ENCODE measurements at regions not wholly inside any gene's neighbourhood (a gene's known extent, or its start where the extent isn't known, plus 50 kb on each side); places are given as distances from the start of the nearest gene placed in this dataset.

GRCh38 chr1:72885841-72886240, 603.5 kb upstream of the NEGR1 start:
- DNase-seq (no peak), ATAC-seq (no peak)
- H3K9me3 ChIP-seq: no peaks in the 10 kb centered on the region
- no peaks in the 10 kb centered on the region for H3K36me3 ChIP-seq (ENCODE audit: low read depth)
- no peak for TF ChIP-seq CTCF (IDR thresholded peaks at IDR 0.05)
- H3K4me1 ChIP-seq (ENCODE audit: low read depth): no peaks in the 10 kb centered on the region
- intact Hi-C loops (cut with DNase I, micrococcal nuclease): no loop called here
- no peak overlapping the region for H3K4me3 ChIP-seq

- Histone ChIP-seq H3K9me3 (no peaks in the 10 kb centered on the region), H3K4me3 (no peak overlapping the region), H3K4me1 (ENCODE audit: low read depth) (no peaks in the 10 kb centered on the region), H3K36me3 (ENCODE audit: low read depth) (no peaks in the 10 kb centered on the region)
- intact Hi-C loops (cut with DNase I, micrococcal nuclease): no loop called here
- no peak for ATAC-seq
- TF ChIP-seq CTCF (IDR thresholded peaks at IDR 0.05): no peak
- DNase-seq: no peak
Observed at GRCh38 chr1:72885017-72885416, 602.7 kb upstream of the NEGR1 start.

- H3K4me3 ChIP-seq: no peak overlapping the region
Observed at GRCh38 chr1:72869873-72870272, 587.5 kb upstream of the NEGR1 start.

GRCh38 chr1:72869441-72869840, 587.1 kb upstream of the NEGR1 start:
- DNase-seq (no peak), ATAC-seq (no peak)
- TF ChIP-seq CTCF (IDR thresholded peaks at IDR 0.05): no peak
- Histone ChIP-seq H3K36me3 (ENCODE audit: low read depth) (no peaks in the 10 kb centered on the region), H3K4me1 (ENCODE audit: low read depth) (no peaks in the 10 kb centered on the region), H3K9me3 (no peaks in the 10 kb centered on the region), H3K4me3 (no peak overlapping the region)
- intact Hi-C loops (cut with DNase I, micrococcal nuclease): no loop called here

More at GRCh38 chr1:72869873-72870272, 587.5 kb upstream of the NEGR1 start:
- no peak for DNase-seq
- H3K9me3 ChIP-seq: no peaks in the 10 kb centered on the region
- TF ChIP-seq CTCF (IDR thresholded peaks at IDR 0.05): no peak
- no peak for ATAC-seq
- no peaks in the 10 kb centered on the region for H3K4me1 ChIP-seq (ENCODE audit: low read depth)
- intact Hi-C loops (cut with DNase I, micrococcal nuclease): no loop called here
- H3K36me3 ChIP-seq (ENCODE audit: low read depth): no peaks in the 10 kb centered on the region

GRCh38 chr1:72851597-72851996, 569.3 kb upstream of the NEGR1 start:
- DNase-seq (no peak), ATAC-seq (no peak)
- no peak overlapping the region for H3K4me3 ChIP-seq
- no peak for TF ChIP-seq CTCF (IDR thresholded peaks at IDR 0.05)
- intact Hi-C loops (cut with DNase I, micrococcal nuclease): no loop called here
- no peaks in the 10 kb centered on the region for H3K9me3 ChIP-seq
- H3K4me1 ChIP-seq (ENCODE audit: low read depth): no peaks in the 10 kb centered on the region
- no peaks in the 10 kb centered on the region for H3K36me3 ChIP-seq (ENCODE audit: low read depth)

GRCh38 chr1:72848997-72849396, 566.7 kb upstream of the NEGR1 start:
- H3K9me3 ChIP-seq: no peaks in the 10 kb centered on the region
- no peaks in the 10 kb centered on the region for H3K36me3 ChIP-seq (ENCODE audit: low read depth)
- H3K4me3 ChIP-seq: no peak overlapping the region
- no peak for TF ChIP-seq CTCF (IDR thresholded peaks at IDR 0.05)
- DNase-seq (no peak), ATAC-seq (no peak)
- no peaks in the 10 kb centered on the region for H3K4me1 ChIP-seq (ENCODE audit: low read depth)
- intact Hi-C loops (cut with DNase I, micrococcal nuclease): no loop called here
